H1 (cell line): ENCODE measurements at regions not wholly inside any gene's neighbourhood (a gene's known extent, or its start where the extent isn't known, plus 50 kb on each side); places are given as distances from the start of the nearest gene placed in this dataset.

Source experiments
- CTCF ChIP-seq, 3 experiments: IDR thresholded peaks; 1 replicate in 2 of 3; 2 replicates in 1 of 3; pipeline versions ENCODE4 v1.5.1 to v1.6.1; 2011; ENCODE audit warnings: low read length in 3 of 3, mild to moderate bottlenecking in 3 of 3, inconsistent platforms in 2 of 3, low read depth in 1 of 3, moderate library complexity in 1 of 3; ENCODE audit not compliant: insufficient read depth in 1 of 3; ENCODE audit errors: control extremely low read depth in 1 of 3
- SP2 ChIP-seq: IDR thresholded peaks from 2 replicates; pipeline ENCODE4 v1.6.1; 2012; ENCODE audit warnings: mild to moderate bottlenecking, low read length, inconsistent platforms

GRCh38 chr2:145657265-145657664, 1137.3 kb upstream of the ZEB2 start (continued):
- TF ChIP-seq CTCF (IDR thresholded peaks at IDR 0.05; ENCODE audit: control extremely low read depth in 1 of 3, insufficient read depth in 1 of 3, low read depth in 1 of 3, low read length in 3 of 3) (no peak), SP2 (no peak)
